HepG2 (cell line): ENCODE measurements at regions not wholly inside any gene's neighbourhood (a gene's known extent, or its start where the extent isn't known, plus 50 kb on each side); places are given as distances from the start of the nearest gene placed in this dataset.

Source experiments
- GATAD2A ChIP-seq: IDR thresholded peaks from 2 replicates; pipeline ENCODE4 v1.6.1; 2016
- ISL2 ChIP-seq: sonication (generic); formaldehyde crosslinking; IDR thresholded peaks from 2 replicates; pipeline ENCODE4 v1.5.0; 2020; ENCODE audit warnings: missing genetic modification reagents
- POGZ ChIP-seq: sonication (generic); formaldehyde crosslinking; IDR thresholded peaks from 2 replicates; pipeline ENCODE4 v1.4.0; 2020; ENCODE audit warnings: mild to moderate bottlenecking, missing genetic modification reagents
- SOX5 ChIP-seq: IDR thresholded peaks from 2 replicates; pipeline ENCODE4 v1.6.1; 2016; ENCODE audit warnings: borderline replicate concordance
- TARDBP ChIP-seq: sonication (generic); formaldehyde crosslinking; IDR thresholded peaks from 2 replicates; pipeline ENCODE4 v1.8.0; 2022; ENCODE audit warnings: mild to moderate bottlenecking, missing genetic modification reagents
- ZBTB2 ChIP-seq: sonication (generic); formaldehyde crosslinking; IDR thresholded peaks from 2 replicates; pipeline ENCODE4 v1.8.0; 2022; ENCODE audit warnings: low read depth, missing genetic modification reagents
- ZNF281 ChIP-seq: sonication (generic); formaldehyde crosslinking; IDR thresholded peaks from 2 replicates; pipeline ENCODE4 v1.4.0; 2020; ENCODE audit warnings: missing genetic modification reagents, borderline replicate concordance
- ZNF354B ChIP-seq: sonication (generic); formaldehyde crosslinking; IDR thresholded peaks from 2 replicates; pipeline ENCODE4 v1.8.0; 2022; ENCODE audit warnings: mild to moderate bottlenecking, missing genetic modification reagents
- TF ChIP-seq, protein P1 (sequence below): sonication (generic); formaldehyde crosslinking; IDR thresholded peaks from 2 replicates; pipeline ENCODE4 v1.9.0; 2021; ENCODE audit warnings: mild to moderate bottlenecking, missing genetic modification reagents
- TF ChIP-seq, protein P2 (sequence below): sonication (generic); formaldehyde crosslinking; IDR thresholded peaks from 2 replicates; pipeline ENCODE4 v1.4.0; 2020; ENCODE audit warnings: missing genetic modification reagents
- TF ChIP-seq, protein P3 (sequence below): sonication (generic); formaldehyde crosslinking; IDR thresholded peaks from 2 replicates; pipeline ENCODE4 v1.9.0; 2021; ENCODE audit warnings: missing genetic modification reagents, borderline replicate concordance

- TF ChIP-seq ZNF281 (CRISPR knock-in tag): no peak
- TF ChIP-seq, protein P1, sequence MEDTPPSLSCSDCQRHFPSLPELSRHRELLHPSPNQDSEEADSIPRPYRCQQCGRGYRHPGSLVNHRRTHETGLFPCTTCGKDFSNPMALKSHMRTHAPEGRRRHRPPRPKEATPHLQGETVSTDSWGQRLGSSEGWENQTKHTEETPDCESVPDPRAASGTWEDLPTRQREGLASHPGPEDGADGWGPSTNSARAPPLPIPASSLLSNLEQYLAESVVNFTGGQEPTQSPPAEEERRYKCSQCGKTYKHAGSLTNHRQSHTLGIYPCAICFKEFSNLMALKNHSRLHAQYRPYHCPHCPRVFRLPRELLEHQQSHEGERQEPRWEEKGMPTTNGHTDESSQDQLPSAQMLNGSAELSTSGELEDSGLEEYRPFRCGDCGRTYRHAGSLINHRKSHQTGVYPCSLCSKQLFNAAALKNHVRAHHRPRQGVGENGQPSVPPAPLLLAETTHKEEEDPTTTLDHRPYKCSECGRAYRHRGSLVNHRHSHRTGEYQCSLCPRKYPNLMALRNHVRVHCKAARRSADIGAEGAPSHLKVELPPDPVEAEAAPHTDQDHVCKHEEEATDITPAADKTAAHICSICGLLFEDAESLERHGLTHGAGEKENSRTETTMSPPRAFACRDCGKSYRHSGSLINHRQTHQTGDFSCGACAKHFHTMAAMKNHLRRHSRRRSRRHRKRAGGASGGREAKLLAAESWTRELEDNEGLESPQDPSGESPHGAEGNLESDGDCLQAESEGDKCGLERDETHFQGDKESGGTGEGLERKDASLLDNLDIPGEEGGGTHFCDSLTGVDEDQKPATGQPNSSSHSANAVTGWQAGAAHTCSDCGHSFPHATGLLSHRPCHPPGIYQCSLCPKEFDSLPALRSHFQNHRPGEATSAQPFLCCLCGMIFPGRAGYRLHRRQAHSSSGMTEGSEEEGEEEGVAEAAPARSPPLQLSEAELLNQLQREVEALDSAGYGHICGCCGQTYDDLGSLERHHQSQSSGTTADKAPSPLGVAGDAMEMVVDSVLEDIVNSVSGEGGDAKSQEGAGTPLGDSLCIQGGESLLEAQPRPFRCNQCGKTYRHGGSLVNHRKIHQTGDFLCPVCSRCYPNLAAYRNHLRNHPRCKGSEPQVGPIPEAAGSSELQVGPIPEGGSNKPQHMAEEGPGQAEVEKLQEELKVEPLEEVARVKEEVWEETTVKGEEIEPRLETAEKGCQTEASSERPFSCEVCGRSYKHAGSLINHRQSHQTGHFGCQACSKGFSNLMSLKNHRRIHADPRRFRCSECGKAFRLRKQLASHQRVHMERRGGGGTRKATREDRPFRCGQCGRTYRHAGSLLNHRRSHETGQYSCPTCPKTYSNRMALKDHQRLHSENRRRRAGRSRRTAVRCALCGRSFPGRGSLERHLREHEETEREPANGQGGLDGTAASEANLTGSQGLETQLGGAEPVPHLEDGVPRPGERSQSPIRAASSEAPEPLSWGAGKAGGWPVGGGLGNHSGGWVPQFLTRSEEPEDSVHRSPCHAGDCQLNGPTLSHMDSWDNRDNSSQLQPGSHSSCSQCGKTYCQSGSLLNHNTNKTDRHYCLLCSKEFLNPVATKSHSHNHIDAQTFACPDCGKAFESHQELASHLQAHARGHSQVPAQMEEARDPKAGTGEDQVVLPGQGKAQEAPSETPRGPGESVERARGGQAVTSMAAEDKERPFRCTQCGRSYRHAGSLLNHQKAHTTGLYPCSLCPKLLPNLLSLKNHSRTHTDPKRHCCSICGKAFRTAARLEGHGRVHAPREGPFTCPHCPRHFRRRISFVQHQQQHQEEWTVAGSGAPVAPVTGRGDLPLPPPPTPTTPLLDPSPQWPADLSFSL (CRISPR knock-in tag): no peak
- TF ChIP-seq GATAD2A (CRISPR knock-in tag): peak; percentile 25; the same call in 1 of the 2 replicates
- TF ChIP-seq TARDBP (CRISPR knock-in tag): no peak
- TF ChIP-seq, protein P2, sequence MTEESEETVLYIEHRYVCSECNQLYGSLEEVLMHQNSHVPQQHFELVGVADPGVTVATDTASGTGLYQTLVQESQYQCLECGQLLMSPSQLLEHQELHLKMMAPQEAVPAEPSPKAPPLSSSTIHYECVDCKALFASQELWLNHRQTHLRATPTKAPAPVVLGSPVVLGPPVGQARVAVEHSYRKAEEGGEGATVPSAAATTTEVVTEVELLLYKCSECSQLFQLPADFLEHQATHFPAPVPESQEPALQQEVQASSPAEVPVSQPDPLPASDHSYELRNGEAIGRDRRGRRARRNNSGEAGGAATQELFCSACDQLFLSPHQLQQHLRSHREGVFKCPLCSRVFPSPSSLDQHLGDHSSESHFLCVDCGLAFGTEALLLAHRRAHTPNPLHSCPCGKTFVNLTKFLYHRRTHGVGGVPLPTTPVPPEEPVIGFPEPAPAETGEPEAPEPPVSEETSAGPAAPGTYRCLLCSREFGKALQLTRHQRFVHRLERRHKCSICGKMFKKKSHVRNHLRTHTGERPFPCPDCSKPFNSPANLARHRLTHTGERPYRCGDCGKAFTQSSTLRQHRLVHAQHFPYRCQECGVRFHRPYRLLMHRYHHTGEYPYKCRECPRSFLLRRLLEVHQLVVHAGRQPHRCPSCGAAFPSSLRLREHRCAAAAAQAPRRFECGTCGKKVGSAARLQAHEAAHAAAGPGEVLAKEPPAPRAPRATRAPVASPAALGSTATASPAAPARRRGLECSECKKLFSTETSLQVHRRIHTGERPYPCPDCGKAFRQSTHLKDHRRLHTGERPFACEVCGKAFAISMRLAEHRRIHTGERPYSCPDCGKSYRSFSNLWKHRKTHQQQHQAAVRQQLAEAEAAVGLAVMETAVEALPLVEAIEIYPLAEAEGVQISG (CRISPR knock-in tag): no peak
- no peak for TF ChIP-seq ZNF354B (CRISPR knock-in tag)
- TF ChIP-seq ISL2: peak; percentile 19; the same call in 1 of the 2 replicates
- peak; percentile 55; the same call in 1 of the 2 replicates for TF ChIP-seq SOX5 (CRISPR knock-in tag)
- no peak for TF ChIP-seq POGZ (CRISPR knock-in tag)
- TF ChIP-seq ZBTB2 (CRISPR knock-in tag): no peak
- TF ChIP-seq, protein P3, sequence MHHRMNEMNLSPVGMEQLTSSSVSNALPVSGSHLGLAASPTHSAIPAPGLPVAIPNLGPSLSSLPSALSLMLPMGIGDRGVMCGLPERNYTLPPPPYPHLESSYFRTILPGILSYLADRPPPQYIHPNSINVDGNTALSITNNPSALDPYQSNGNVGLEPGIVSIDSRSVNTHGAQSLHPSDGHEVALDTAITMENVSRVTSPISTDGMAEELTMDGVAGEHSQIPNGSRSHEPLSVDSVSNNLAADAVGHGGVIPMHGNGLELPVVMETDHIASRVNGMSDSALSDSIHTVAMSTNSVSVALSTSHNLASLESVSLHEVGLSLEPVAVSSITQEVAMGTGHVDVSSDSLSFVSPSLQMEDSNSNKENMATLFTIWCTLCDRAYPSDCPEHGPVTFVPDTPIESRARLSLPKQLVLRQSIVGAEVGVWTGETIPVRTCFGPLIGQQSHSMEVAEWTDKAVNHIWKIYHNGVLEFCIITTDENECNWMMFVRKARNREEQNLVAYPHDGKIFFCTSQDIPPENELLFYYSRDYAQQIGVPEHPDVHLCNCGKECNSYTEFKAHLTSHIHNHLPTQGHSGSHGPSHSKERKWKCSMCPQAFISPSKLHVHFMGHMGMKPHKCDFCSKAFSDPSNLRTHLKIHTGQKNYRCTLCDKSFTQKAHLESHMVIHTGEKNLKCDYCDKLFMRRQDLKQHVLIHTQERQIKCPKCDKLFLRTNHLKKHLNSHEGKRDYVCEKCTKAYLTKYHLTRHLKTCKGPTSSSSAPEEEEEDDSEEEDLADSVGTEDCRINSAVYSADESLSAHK (CRISPR knock-in tag): no peak
Observed at GRCh38 chr21:38916214-38916964, 110.7 kb downstream of the ETS2 start (continued).
